ENCODE measurements at regions not wholly inside any gene's neighbourhood (a gene's known extent, or its start where the extent isn't known, plus 50 kb on each side); places are given as distances from the start of the nearest gene placed in this dataset.

GRCh38 chr6:85069577-85069976 is 305.2 kb upstream of the TBX18 start:
- TF ChIP-seq EZH2phosphoT487 (IDR thresholded peaks at IDR 0.05; ENCODE audit: low read length) (no peak), CTCF (IDR thresholded peaks at IDR 0.05; ENCODE audit: low read length) (no peak), EZH2 (optimal IDR thresholded peaks at IDR 0.05; ENCODE audit: low read depth, low read length) (no peak)
- Histone ChIP-seq H3K4me1 (ENCODE audit: low read length) (no peaks in the 10 kb centered on the region), H3K79me2 (ENCODE audit: low read length) (no peaks in the 10 kb centered on the region), H3F3A (ENCODE audit: insufficient read depth, low read length) (no peaks in the 10 kb centered on the region), H3K27me3 (replicated peaks; ENCODE audit: insufficient read depth, low read length) (no peaks in the 10 kb centered on the region), H3K36me3 (replicated peaks; ENCODE audit: insufficient read depth, low read length) (no peaks in the 10 kb centered on the region), H2AFZ (ENCODE audit: low read length) (no peak overlapping the region), H3K4me3 (ENCODE audit: low read length) (no peak overlapping the region), H3K4me2 (ENCODE audit: low read depth, low read length) (no peak overlapping the region), H3K9me2 (replicated peaks; ENCODE audit: insufficient read depth, low read length) (no peaks in the 10 kb centered on the region), H3K27ac (ENCODE audit: low read length) (no peak overlapping the region), H3K9me3 (replicated peaks; ENCODE audit: insufficient read depth, low read length) (no peaks in the 10 kb centered on the region), H4K20me1 (ENCODE audit: insufficient read depth, low read length) (no peaks in the 10 kb centered on the region), H3K9ac (ENCODE audit: low read length) (no peak overlapping the region)
- DNase-seq: no peak

- Histone ChIP-seq H3K79me2 (ENCODE audit: low read length) (no peaks in the 10 kb centered on the region), H3K27ac (ENCODE audit: low read length) (no peak overlapping the region), H4K20me1 (ENCODE audit: insufficient read depth, low read length) (no peaks in the 10 kb centered on the region), H3K9me2 (replicated peaks; ENCODE audit: insufficient read depth, low read length) (no peaks in the 10 kb centered on the region), H3K9me3 (replicated peaks; ENCODE audit: insufficient read depth, low read length) (no peaks in the 10 kb centered on the region), H3F3A (ENCODE audit: insufficient read depth, low read length) (no peaks in the 10 kb centered on the region), H3K36me3 (replicated peaks; ENCODE audit: insufficient read depth, low read length) (no peaks in the 10 kb centered on the region), H3K4me3 (ENCODE audit: low read length) (no peak overlapping the region), H3K4me1 (ENCODE audit: low read length) (no peaks in the 10 kb centered on the region), H2AFZ (ENCODE audit: low read length) (no peak overlapping the region), H3K9ac (ENCODE audit: low read length) (no peak overlapping the region), H3K4me2 (ENCODE audit: low read depth, low read length) (no peak overlapping the region), H3K27me3 (replicated peaks; ENCODE audit: insufficient read depth, low read length) (no peaks in the 10 kb centered on the region)
- no peak for TF ChIP-seq EZH2 (optimal IDR thresholded peaks at IDR 0.05; ENCODE audit: low read depth, low read length)
- TF ChIP-seq CTCF (IDR thresholded peaks at IDR 0.05; ENCODE audit: low read length): no peak
- TF ChIP-seq EZH2phosphoT487 (IDR thresholded peaks at IDR 0.05; ENCODE audit: low read length): no peak
- no peak for DNase-seq
These were observed 303.8 kb upstream of the TBX18 start for GRCh38 chr6:85068221-85068620.

- no peaks in the 10 kb centered on the region for H3K36me3 ChIP-seq (replicated peaks; ENCODE audit: insufficient read depth, low read length)
- no peak for DNase-seq
- no peaks in the 10 kb centered on the region for H3K4me1 ChIP-seq (ENCODE audit: low read length)
- H4K20me1 ChIP-seq (ENCODE audit: insufficient read depth, low read length): no peaks in the 10 kb centered on the region
- TF ChIP-seq EZH2phosphoT487 (IDR thresholded peaks at IDR 0.05; ENCODE audit: low read length): no peak
- TF ChIP-seq CTCF (IDR thresholded peaks at IDR 0.05; ENCODE audit: low read length): no peak
- TF ChIP-seq EZH2 (optimal IDR thresholded peaks at IDR 0.05; ENCODE audit: low read depth, low read length): no peak
- no peak overlapping the region for H3K9ac ChIP-seq (ENCODE audit: low read length)
- no peak overlapping the region for H2AFZ ChIP-seq (ENCODE audit: low read length)
- no peaks in the 10 kb centered on the region for H3K27me3 ChIP-seq (replicated peaks; ENCODE audit: insufficient read depth, low read length)
- no peak overlapping the region for H3K4me2 ChIP-seq (ENCODE audit: low read depth, low read length)
- no peak overlapping the region for H3K4me3 ChIP-seq (ENCODE audit: low read length)
- no peaks in the 10 kb centered on the region for H3K79me2 ChIP-seq (ENCODE audit: low read length)
- no peaks in the 10 kb centered on the region for H3K9me2 ChIP-seq (replicated peaks; ENCODE audit: insufficient read depth, low read length)
- no peak overlapping the region for H3K27ac ChIP-seq (ENCODE audit: low read length)
- no peaks in the 10 kb centered on the region for H3K9me3 ChIP-seq (replicated peaks; ENCODE audit: insufficient read depth, low read length)
- H3F3A ChIP-seq (ENCODE audit: insufficient read depth, low read length): no peaks in the 10 kb centered on the region
These were observed 301.9 kb upstream of the TBX18 start for GRCh38 chr6:85066266-85066665.
